Fibroblast of lung (primary cell): ENCODE measurements at regions not wholly inside any gene's neighbourhood (a gene's known extent, or its start where the extent isn't known, plus 50 kb on each side); places are given as distances from the start of the nearest gene placed in this dataset.

ENCODE experiments used
- DNase-seq, 2 donors: peaks; one replicate each; pipeline versions ENCODE4 v3.0.0 to v3.0.0-alpha.2; 2010; ENCODE audit warnings: low read depth in 2 of 2
- H2AFZ ChIP-seq: 2 replicates; pipeline ENCODE4 v1.5.1; 2012; ENCODE audit warnings: low read length, control low read depth, inconsistent platforms
- H3K27ac ChIP-seq: 2 replicates; pipeline ENCODE4 v1.5.1; 2011; ENCODE audit warnings: low read length, control low read depth; ENCODE audit not compliant: insufficient read depth
- H3K27me3 ChIP-seq: 2 replicates; pipeline ENCODE4 v1.5.1; 2011; ENCODE audit warnings: mild to moderate bottlenecking, low read length; ENCODE audit not compliant: control insufficient read depth, insufficient read depth
- H3K36me3 ChIP-seq: 2 replicates; pipeline ENCODE4 v1.5.1; 2011; ENCODE audit warnings: low read length; ENCODE audit not compliant: control insufficient read depth, insufficient read depth
- H3K4me1 ChIP-seq: 2 replicates; pipeline ENCODE4 v1.5.1; 2011; ENCODE audit warnings: low read length; ENCODE audit not compliant: control insufficient read depth, insufficient read depth; ENCODE audit errors: extremely low read depth
- H3K4me2 ChIP-seq: 2 replicates; pipeline ENCODE4 v1.5.1; 2011; ENCODE audit warnings: low read length, control low read depth; ENCODE audit not compliant: insufficient read depth; ENCODE audit errors: extremely low read depth
- H3K4me3 ChIP-seq, 4 experiments: fragments of 200-600 bp in 1 of 4; sonication (generic) in 1 of 4; replicated peaks in 1 of 4; 2 replicates each; pipeline ENCODE4 v1.5.1; 2011 to 2016; ENCODE audit warnings: low read length in 4 of 4, low read depth in 3 of 4, mild to moderate bottlenecking in 3 of 4, control low read depth in 2 of 4, inconsistent platforms in 1 of 4, mixed read lengths in 1 of 4; ENCODE audit not compliant: insufficient read depth in 1 of 4; ENCODE audit errors: control extremely low read depth in 1 of 4
- H3K79me2 ChIP-seq: 2 replicates; pipeline ENCODE4 v1.5.1; 2012; ENCODE audit warnings: mild to moderate bottlenecking, low read length, inconsistent platforms; ENCODE audit not compliant: control insufficient read depth, insufficient read depth
- H3K9ac ChIP-seq: 2 replicates; pipeline ENCODE4 v1.5.1; 2011; ENCODE audit warnings: mild to moderate bottlenecking, low read length, control low read depth; ENCODE audit not compliant: insufficient read depth
- H3K9me3 ChIP-seq: 2 replicates; pipeline ENCODE4 v1.5.1; 2012; ENCODE audit warnings: low read depth, low read length; ENCODE audit not compliant: control insufficient read depth, insufficient read depth
- H4K20me1 ChIP-seq: 2 replicates; pipeline ENCODE4 v1.5.1; 2011; ENCODE audit warnings: low read length; ENCODE audit not compliant: control insufficient read depth, insufficient read depth; ENCODE audit errors: extremely low read depth
- CTCF ChIP-seq, 2 donors: IDR thresholded peaks in 1 of 2; conservative IDR thresholded peaks in 1 of 2; 1 replicate in 1 of 2; 2 replicates in 1 of 2; pipeline ENCODE4 v1.5.1; 2011 to 2012; ENCODE audit warnings: low read length in 2 of 2, control low read depth in 1 of 2, inconsistent platforms in 1 of 2, low read depth in 1 of 2, mild to moderate bottlenecking in 1 of 2
- EZH2 ChIP-seq: IDR thresholded peaks from 2 replicates; pipeline ENCODE4 v1.5.1; 2012; ENCODE audit warnings: low read length, control low read depth, mild to moderate bottlenecking; ENCODE audit errors: missing control alignments

- Histone ChIP-seq H3K36me3 (no peaks in the 10 kb centered on the region), H3K4me3 (no peak overlapping the region), H3K9ac (no peak overlapping the region), H3K27ac (peak overlapping the region; percentile 81), H2AFZ (no peak overlapping the region), H3K4me2 (no peak overlapping the region), H3K9me3 (no peaks in the 10 kb centered on the region), H3K79me2 (no peaks in the 10 kb centered on the region), H3K4me1 (peaks cover 12% of the 10 kb centered on the region), H3K27me3 (no peaks in the 10 kb centered on the region), H4K20me1 (no peaks in the 10 kb centered on the region)
- TF ChIP-seq CTCF (conservative IDR thresholded peaks at IDR 0.05 in 1 of 2, IDR thresholded peaks at IDR 0.05 in 1 of 2; ENCODE audit: low read depth in 1 of 2, low read length in 2 of 2), result no peak
- TF ChIP-seq EZH2, result no peak
- no peak for DNase-seq
Observed at GRCh38 chr5:115413651-115414050, 117.2 kb upstream of the CCDC112 start.

GRCh38 chr5:115409094-115409493, 112.6 kb upstream of the CCDC112 start:
- Histone ChIP-seq H2AFZ (no peak overlapping the region), H3K79me2 (no peaks in the 10 kb centered on the region), H3K27me3 (no peaks in the 10 kb centered on the region), H3K4me1 (peaks cover 3% of the 10 kb centered on the region), H4K20me1 (no peaks in the 10 kb centered on the region), H3K27ac (no peak overlapping the region), H3K9me3 (no peaks in the 10 kb centered on the region), H3K4me3 (no peak overlapping the region), H3K4me2 (no peak overlapping the region), H3K36me3 (no peaks in the 10 kb centered on the region), H3K9ac (no peak overlapping the region)
- DNase-seq, result no peak
- TF ChIP-seq CTCF (conservative IDR thresholded peaks at IDR 0.05 in 1 of 2, IDR thresholded peaks at IDR 0.05 in 1 of 2; ENCODE audit: low read depth in 1 of 2, low read length in 2 of 2), result no peak
- TF ChIP-seq EZH2, result no peak

- Histone ChIP-seq H3K4me3 (no peak overlapping the region), H3K9me3 (no peaks in the 10 kb centered on the region), H3K9ac (no peak overlapping the region), H3K27ac (peak overlapping the region; percentile 11), H3K4me1 (peaks cover 8% of the 10 kb centered on the region), H3K36me3 (no peaks in the 10 kb centered on the region), H3K27me3 (no peaks in the 10 kb centered on the region), H3K79me2 (no peaks in the 10 kb centered on the region), H3K4me2 (peak overlapping the region; percentile 17), H4K20me1 (no peaks in the 10 kb centered on the region), H2AFZ (no peak overlapping the region)
- TF ChIP-seq CTCF (conservative IDR thresholded peaks at IDR 0.05 in 1 of 2, IDR thresholded peaks at IDR 0.05 in 1 of 2; ENCODE audit: low read depth in 1 of 2, low read length in 2 of 2), result no peak
- TF ChIP-seq EZH2, result no peak
- peak; percentile 73 to 85 for DNase-seq
Observed at GRCh38 chr5:115402822-115403577, 106.5 kb upstream of the CCDC112 start.
